SK-N-SH treated with all-trans-retinoic acid at 6 μM for 48 hours (cell line): ENCODE measurements at regions not wholly inside any gene's neighbourhood (a gene's known extent, or its start where the extent isn't known, plus 50 kb on each side); places are given as distances from the start of the nearest gene placed in this dataset.

Experiments used
- ARNTL ChIP-seq: fragments of 450-650 bp; formaldehyde crosslinking; IDR thresholded peaks from 2 replicates; pipeline ENCODE4 v1.5.0; 2020; ENCODE audit warnings: low read depth, mild to moderate bottlenecking, moderate library complexity, borderline replicate concordance
- BACH2 ChIP-seq: fragments of 250-450 bp; sonication (Bioruptor Pico); IDR thresholded peaks from 2 replicates; pipeline ENCODE4 v1.9.0; 2021; ENCODE audit warnings: mild to moderate bottlenecking, borderline replicate concordance
- CSDC2 ChIP-seq: fragments of 250-450 bp; sonication (Bioruptor Pico); IDR thresholded peaks from 2 replicates; pipeline ENCODE4 v1.5.0; 2020; ENCODE audit warnings: mild to moderate bottlenecking, moderate library complexity
- ESRRG ChIP-seq: fragments of 250-450 bp; sonication (Bioruptor Pico); IDR thresholded peaks from 2 replicates; pipeline ENCODE4 v1.6.1; 2021; ENCODE audit warnings: mild to moderate bottlenecking
- ISL1 ChIP-seq: fragments of 250-450 bp; sonication (Bioruptor Pico); IDR thresholded peaks from 2 replicates; pipeline ENCODE4 v2.1.2; 2022; ENCODE audit warnings: mild to moderate bottlenecking, moderate library complexity
- OSR1 ChIP-seq: fragments of 250-450 bp; sonication (Bioruptor Pico); IDR thresholded peaks from 2 replicates; pipeline ENCODE4 v1.8.0; 2022; ENCODE audit warnings: moderate library complexity, mild to moderate bottlenecking, inconsistent platforms
- RARB ChIP-seq: fragments of 250-450 bp; sonication (Bioruptor Pico); IDR thresholded peaks from 2 replicates; pipeline ENCODE4 v1.8.0; 2021; ENCODE audit warnings: mild to moderate bottlenecking, moderate library complexity
- SNAI2 ChIP-seq: fragments of 250-450 bp; sonication (Bioruptor Pico); IDR thresholded peaks from 2 replicates; pipeline ENCODE4 v1.5.0; 2020; ENCODE audit warnings: mild to moderate bottlenecking, moderate library complexity
- ZC3H10 ChIP-seq: fragments of 250-450 bp; sonication (Bioruptor Pico); IDR thresholded peaks from 2 replicates; pipeline ENCODE4 v1.5.1; 2021; ENCODE audit warnings: mild to moderate bottlenecking, moderate library complexity
- ZFP3 ChIP-seq: fragments of 250-450 bp; sonication (Bioruptor Pico); IDR thresholded peaks from 2 replicates; pipeline ENCODE4 v1.5.0; 2020; ENCODE audit warnings: mild to moderate bottlenecking, moderate library complexity
- ZNF565 ChIP-seq: fragments of 450-650 bp; formaldehyde crosslinking; conservative IDR thresholded peaks from 2 replicates; pipeline ENCODE4 v1.5.0; 2020; ENCODE audit warnings: low read depth, mild to moderate bottlenecking, moderate library complexity
- TF ChIP-seq, protein P1 (sequence below): fragments of 250-450 bp; sonication (Bioruptor Pico); IDR thresholded peaks from 2 replicates; pipeline ENCODE4 v1.8.0; 2021; ENCODE audit warnings: low read depth, mild to moderate bottlenecking, moderate library complexity, borderline replicate concordance
- TF ChIP-seq, protein P2 (sequence below): fragments of 250-450 bp; sonication (Bioruptor Pico); IDR thresholded peaks from 2 replicates; pipeline ENCODE4 v1.8.0; 2020; ENCODE audit warnings: mild to moderate bottlenecking, moderate library complexity, borderline replicate concordance
- TF ChIP-seq, protein P3 (sequence below): fragments of 250-450 bp; sonication (Bioruptor Pico); IDR thresholded peaks from 2 replicates; pipeline ENCODE4 v1.5.1; 2021; ENCODE audit warnings: mild to moderate bottlenecking, moderate library complexity

DNA sequence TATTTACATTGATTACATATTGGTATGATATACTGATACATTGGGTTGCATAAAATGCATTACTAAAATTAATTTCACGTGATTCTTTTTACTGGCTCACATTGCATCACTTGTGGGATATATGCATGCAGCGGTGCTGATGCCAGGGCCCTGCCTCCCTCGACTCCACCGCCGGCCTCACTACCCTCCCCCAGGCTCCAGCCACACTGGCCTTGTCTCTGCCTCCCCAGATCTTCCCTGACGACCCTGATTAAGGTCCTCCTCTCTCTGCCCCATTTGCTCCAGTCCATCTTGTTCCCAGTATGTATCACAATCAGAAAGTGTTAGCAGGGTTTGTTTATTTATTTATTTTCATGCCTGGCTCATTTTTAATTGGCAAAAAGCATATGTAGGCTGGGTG, 306.8 kb downstream of the FOXL1 start:
- TF ChIP-seq ZC3H10 (CRISPR knock-in tag) (no peak), RARB (CRISPR knock-in tag) (no peak), ARNTL (CRISPR knock-in tag) (no peak), ISL1 (CRISPR knock-in tag) (no peak), OSR1 (CRISPR knock-in tag) (no peak), ZFP3 (CRISPR knock-in tag) (no peak), SNAI2 (no peak), ZNF565 (CRISPR knock-in tag) (no peak), BACH2 (no peak), CSDC2 (CRISPR knock-in tag) (no peak), ESRRG (no peak)
- TF ChIP-seq, protein P1, sequence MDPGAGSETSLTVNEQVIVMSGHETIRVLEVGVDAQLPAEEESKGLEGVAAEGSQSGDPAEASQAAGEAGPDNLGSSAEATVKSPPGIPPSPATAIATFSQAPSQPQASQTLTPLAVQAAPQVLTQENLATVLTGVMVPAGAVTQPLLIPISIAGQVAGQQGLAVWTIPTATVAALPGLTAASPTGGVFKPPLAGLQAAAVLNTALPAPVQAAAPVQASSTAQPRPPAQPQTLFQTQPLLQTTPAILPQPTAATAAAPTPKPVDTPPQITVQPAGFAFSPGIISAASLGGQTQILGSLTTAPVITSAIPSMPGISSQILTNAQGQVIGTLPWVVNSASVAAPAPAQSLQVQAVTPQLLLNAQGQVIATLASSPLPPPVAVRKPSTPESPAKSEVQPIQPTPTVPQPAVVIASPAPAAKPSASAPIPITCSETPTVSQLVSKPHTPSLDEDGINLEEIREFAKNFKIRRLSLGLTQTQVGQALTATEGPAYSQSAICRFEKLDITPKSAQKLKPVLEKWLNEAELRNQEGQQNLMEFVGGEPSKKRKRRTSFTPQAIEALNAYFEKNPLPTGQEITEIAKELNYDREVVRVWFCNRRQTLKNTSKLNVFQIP (CRISPR knock-in tag) = no peak
- TF ChIP-seq, protein P2, sequence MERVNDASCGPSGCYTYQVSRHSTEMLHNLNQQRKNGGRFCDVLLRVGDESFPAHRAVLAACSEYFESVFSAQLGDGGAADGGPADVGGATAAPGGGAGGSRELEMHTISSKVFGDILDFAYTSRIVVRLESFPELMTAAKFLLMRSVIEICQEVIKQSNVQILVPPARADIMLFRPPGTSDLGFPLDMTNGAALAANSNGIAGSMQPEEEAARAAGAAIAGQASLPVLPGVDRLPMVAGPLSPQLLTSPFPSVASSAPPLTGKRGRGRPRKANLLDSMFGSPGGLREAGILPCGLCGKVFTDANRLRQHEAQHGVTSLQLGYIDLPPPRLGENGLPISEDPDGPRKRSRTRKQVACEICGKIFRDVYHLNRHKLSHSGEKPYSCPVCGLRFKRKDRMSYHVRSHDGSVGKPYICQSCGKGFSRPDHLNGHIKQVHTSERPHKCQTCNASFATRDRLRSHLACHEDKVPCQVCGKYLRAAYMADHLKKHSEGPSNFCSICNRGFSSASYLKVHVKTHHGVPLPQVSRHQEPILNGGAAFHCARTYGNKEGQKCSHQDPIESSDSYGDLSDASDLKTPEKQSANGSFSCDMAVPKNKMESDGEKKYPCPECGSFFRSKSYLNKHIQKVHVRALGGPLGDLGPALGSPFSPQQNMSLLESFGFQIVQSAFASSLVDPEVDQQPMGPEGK (CRISPR knock-in tag) = no peak
- TF ChIP-seq, protein P3, sequence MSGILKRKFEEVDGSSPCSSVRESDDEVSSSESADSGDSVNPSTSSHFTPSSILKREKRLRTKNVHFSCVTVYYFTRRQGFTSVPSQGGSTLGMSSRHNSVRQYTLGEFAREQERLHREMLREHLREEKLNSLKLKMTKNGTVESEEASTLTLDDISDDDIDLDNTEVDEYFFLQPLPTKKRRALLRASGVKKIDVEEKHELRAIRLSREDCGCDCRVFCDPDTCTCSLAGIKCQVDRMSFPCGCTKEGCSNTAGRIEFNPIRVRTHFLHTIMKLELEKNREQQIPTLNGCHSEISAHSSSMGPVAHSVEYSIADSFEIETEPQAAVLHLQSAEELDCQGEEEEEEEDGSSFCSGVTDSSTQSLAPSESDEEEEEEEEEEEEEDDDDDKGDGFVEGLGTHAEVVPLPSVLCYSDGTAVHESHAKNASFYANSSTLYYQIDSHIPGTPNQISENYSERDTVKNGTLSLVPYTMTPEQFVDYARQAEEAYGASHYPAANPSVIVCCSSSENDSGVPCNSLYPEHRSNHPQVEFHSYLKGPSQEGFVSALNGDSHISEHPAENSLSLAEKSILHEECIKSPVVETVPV (CRISPR knock-in tag) = no peak
